Aorta (tissue), 5 donors: ENCODE measurements at regions not wholly inside any gene's neighbourhood (a gene's known extent, or its start where the extent isn't known, plus 50 kb on each side); places are given as distances from the start of the nearest gene placed in this dataset.

Experiments used
- ATAC-seq: fragments of 200-7000 bp; cut with Tn5 transposase; one replicate; pipeline ENCODE4 v1.9.1; 2022; ENCODE audit warnings: moderate library complexity; ENCODE audit not compliant: low FRiP score
- DNase-seq, 2 donors: peaks; one replicate each; pipeline ENCODE4 v3.0.0-alpha.2; 2020
- H3K27ac ChIP-seq, 2 donors: one replicate each; pipeline ENCODE4 v1.5.1; 2013; ENCODE audit warnings: low read length in 2 of 2, mild to moderate bottlenecking in 2 of 2, moderate library complexity in 2 of 2, control low read depth in 1 of 2, inconsistent platforms in 1 of 2, low read depth in 1 of 2
- H3K27me3 ChIP-seq, 2 donors: one replicate each; pipeline ENCODE4 v1.6.1; 2013; ENCODE audit warnings: control low read depth in 1 of 2, low read length in 1 of 2, mild to moderate bottlenecking in 1 of 2, moderate library complexity in 1 of 2; ENCODE audit not compliant: insufficient read depth in 2 of 2, control insufficient read depth in 1 of 2
- H3K36me3 ChIP-seq, 2 donors: one replicate each; pipeline ENCODE4 v1.6.1; 2013; ENCODE audit warnings: control low read depth in 1 of 2, low read length in 1 of 2, mild to moderate bottlenecking in 1 of 2; ENCODE audit not compliant: insufficient read depth in 2 of 2, control insufficient read depth in 1 of 2
- H3K4me1 ChIP-seq, 2 donors: one replicate each; pipeline ENCODE4 v1.6.1; 2013; ENCODE audit warnings: low read length in 2 of 2, control low read depth in 1 of 2, mild to moderate bottlenecking in 1 of 2, moderate library complexity in 1 of 2; ENCODE audit not compliant: insufficient read depth in 2 of 2, control insufficient read depth in 1 of 2
- H3K4me3 ChIP-seq, 2 donors: one replicate each; pipeline ENCODE4 v1.5.1; 2013; ENCODE audit warnings: low read length in 2 of 2, control low read depth in 1 of 2, mild to moderate bottlenecking in 1 of 2
- H3K9me3 ChIP-seq: one replicate; pipeline ENCODE4 v1.6.1; 2013; ENCODE audit warnings: mild to moderate bottlenecking, low read length; ENCODE audit not compliant: control insufficient read depth
- WGBS, 2 donors: extraction: QIAGEN DNeasy Blood & Tissue Kit; methylation state at CpG; one replicate each; pipeline ENCODE4 v1.1.7; 2013; 5-methylcytosine and 5-hydroxymethylcytosine counted together
- intact Hi-C, 2 donors: fragments of 100-400 bp; cut with DNase I; formaldehyde crosslinking; loops; one replicate each; pipeline versions ENCODE4 v1.14.2 to v1.15.0; 2022
- donor health status: healthy with polysubstance abuse.
- donor health status: Bipolar disorder and iron deficiency.
- donor health status: DM: no; HTN: no; CAD: no.
- donor health status: DM: no; HTN: no; CAD: no.
- donor health status: DM: yes; HTN: yes; CAD: no.

GRCh38 chr2:78309460-78309859 lies 716.0 kb upstream of the REG3G start:
- Histone ChIP-seq H3K36me3 (no peaks in the 10 kb centered on the region), H3K27ac (no peak overlapping the region), H3K4me3 (no peak overlapping the region), H3K9me3 (no peaks in the 10 kb centered on the region), H3K4me1 (no peaks in the 10 kb centered on the region), H3K27me3 (no peaks in the 10 kb centered on the region)
- no peak for ATAC-seq
- intact Hi-C loops: no loop called here
- no peak for DNase-seq
- 42 to 57% methylated on average over 3 of the region's 3 CpGs for WGBS, 2 donors

GRCh38 chr2:78315368-78315767 lies 710.1 kb upstream of the REG3G start:
- DNase-seq: no peak
- Histone ChIP-seq H3K4me1 (no peaks in the 10 kb centered on the region), H3K4me3 (no peak overlapping the region), H3K36me3 (no peaks in the 10 kb centered on the region), H3K27ac (no peak overlapping the region), H3K27me3 (no peaks in the 10 kb centered on the region), H3K9me3 (no peaks in the 10 kb centered on the region)
- intact Hi-C loops: no loop called here
- no peak for ATAC-seq

DNA sequence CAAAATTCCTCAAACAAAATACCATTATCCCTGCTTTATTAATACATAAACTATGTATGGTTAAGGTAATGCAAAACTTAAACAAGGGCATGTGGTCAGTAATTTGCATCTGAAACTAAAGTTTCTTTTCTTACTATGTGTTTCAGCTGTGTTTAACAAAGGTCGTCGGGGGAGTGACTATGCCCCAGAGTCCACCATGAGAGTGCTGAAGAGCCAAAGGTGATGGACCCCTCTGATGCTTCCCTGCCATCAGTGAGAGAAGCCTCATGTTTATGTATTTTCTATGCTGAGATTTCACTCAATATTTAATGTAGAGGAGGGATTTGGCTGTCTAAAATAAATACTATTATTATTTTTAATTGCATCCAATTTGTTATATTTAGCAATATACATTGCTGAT lies 707.2 kb upstream of the REG3G start:
- H3K36me3 ChIP-seq: no peaks in the 10 kb centered on the region
- intact Hi-C loops: no loop called here
- WGBS, 2 donors: 62 to 73% methylated on average over 2 of the region's 2 CpGs
- H3K4me3 ChIP-seq: no peak overlapping the region
- H3K9me3 ChIP-seq: no peaks in the 10 kb centered on the region
- no peak overlapping the region for H3K27ac ChIP-seq
- H3K27me3 ChIP-seq: no peaks in the 10 kb centered on the region
- DNase-seq (no peak), ATAC-seq (no peak)
- no peaks in the 10 kb centered on the region for H3K4me1 ChIP-seq

DNA sequence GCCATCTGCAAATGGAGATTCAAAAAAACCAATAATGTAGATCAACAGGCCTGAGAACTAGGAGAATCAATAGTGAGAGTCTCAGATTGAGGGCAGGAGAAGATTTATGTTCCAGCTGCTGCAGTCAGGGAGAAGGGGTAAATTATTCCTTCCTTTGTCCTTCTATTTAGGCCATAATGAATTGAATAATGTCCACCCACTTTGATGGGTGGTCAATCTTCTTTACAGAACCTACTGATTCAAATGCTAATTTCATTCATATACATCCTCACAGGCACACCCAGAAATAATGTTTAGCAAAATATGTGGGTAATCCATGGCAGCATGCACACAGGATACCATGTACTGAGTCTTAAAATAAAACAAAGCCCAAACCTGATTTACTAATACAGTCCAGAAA lies 695.3 kb upstream of the REG3G start:
- no peak overlapping the region for H3K4me3 ChIP-seq
- H3K27ac ChIP-seq: no peak overlapping the region
- ATAC-seq: no peak
- no peaks in the 10 kb centered on the region for H3K9me3 ChIP-seq
- intact Hi-C loops: no loop called here
- no peaks in the 10 kb centered on the region for H3K27me3 ChIP-seq
- H3K36me3 ChIP-seq: no peaks in the 10 kb centered on the region
- no peaks in the 10 kb centered on the region for H3K4me1 ChIP-seq
- no peak for DNase-seq

DNA sequence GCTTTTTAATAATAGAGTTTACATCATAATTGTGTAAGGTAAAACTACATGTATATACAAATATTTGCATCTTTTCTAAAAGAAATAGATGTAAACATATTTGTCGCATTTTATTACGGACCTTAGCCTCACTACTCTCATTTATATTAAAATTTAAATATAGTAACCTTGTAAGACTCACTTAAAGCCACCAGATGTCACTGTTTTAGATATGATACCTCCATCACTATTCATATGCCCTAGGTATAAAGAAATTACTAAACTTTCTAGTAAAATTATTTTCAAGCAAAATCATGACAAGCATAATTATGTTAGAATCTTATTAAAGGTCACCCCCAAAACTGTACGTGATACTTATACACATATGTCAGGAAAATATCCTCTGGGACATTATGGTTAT lies 674.3 kb upstream of the REG3G start:
- Histone ChIP-seq H3K9me3 (no peaks in the 10 kb centered on the region), H3K36me3 (no peaks in the 10 kb centered on the region), H3K27ac (no peak overlapping the region), H3K27me3 (no peaks in the 10 kb centered on the region), H3K4me3 (no peak overlapping the region), H3K4me1 (no peaks in the 10 kb centered on the region)
- no peak for ATAC-seq
- intact Hi-C loops: no loop called here
- DNase-seq: no peak
- WGBS, 2 donors: 48 to 49% methylated on average over 3 of the region's 3 CpGs

- no peak overlapping the region for H3K4me3 ChIP-seq
- H3K36me3 ChIP-seq: no peaks in the 10 kb centered on the region
- no peaks in the 10 kb centered on the region for H3K27me3 ChIP-seq
- no peak for ATAC-seq
- DNase-seq: no peak
- WGBS, 2 donors: 74 to 88% methylated on average over 1 of the region's 1 CpG
- intact Hi-C loops: no loop called here
- no peaks in the 10 kb centered on the region for H3K9me3 ChIP-seq
- no peaks in the 10 kb centered on the region for H3K4me1 ChIP-seq
- no peak overlapping the region for H3K27ac ChIP-seq
These were observed 672.3 kb upstream of the REG3G start for GRCh38 chr2:78353168-78353567.

- Histone ChIP-seq H3K36me3 (no peaks in the 10 kb centered on the region), H3K27ac (no peak overlapping the region), H3K4me1 (no peaks in the 10 kb centered on the region), H3K27me3 (no peaks in the 10 kb centered on the region), H3K4me3 (no peak overlapping the region), H3K9me3 (no peaks in the 10 kb centered on the region)
- DNase-seq: no peak
- WGBS, 2 donors: 63 to 72% methylated on average over 2 of the region's 2 CpGs
- intact Hi-C loops: no loop called here
- no peak for ATAC-seq
These were observed 669.5 kb upstream of the REG3G start for GRCh38 chr2:78355967-78356366.

- no peak overlapping the region for H3K27ac ChIP-seq
- 63 to 65% methylated on average over 2 of the region's 2 CpGs for WGBS, 2 donors
- no peak for ATAC-seq
These were observed 641.9 kb upstream of the REG3G start for GRCh38 chr2:78383576-78383975.

DNA sequence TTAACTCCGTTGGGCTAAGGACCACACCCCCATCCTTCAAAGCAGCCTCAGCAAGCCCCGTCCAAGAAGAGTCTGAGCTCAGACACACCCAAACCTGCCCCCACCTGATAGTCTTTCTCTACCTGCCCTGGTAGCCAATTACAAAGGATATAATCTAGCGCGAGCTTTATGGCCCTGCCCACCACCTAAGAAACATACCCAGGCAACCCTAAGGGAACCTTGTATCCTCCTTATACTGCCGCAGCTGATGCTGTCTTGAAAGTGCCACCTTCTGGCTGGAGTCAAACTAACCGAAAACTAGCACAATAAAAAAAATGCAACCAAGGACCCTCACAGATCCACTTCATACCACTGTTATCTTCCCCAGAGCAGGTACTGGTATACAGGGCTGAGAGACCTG lies 628.3 kb upstream of the REG3G start:
- WGBS, 2 donors: 88 to 94% methylated on average over 6 of the region's 6 CpGs

More at GRCh38 chr2:78383576-78383975, 641.9 kb upstream of the REG3G start:
- Histone ChIP-seq H3K4me1 (no peaks in the 10 kb centered on the region), H3K36me3 (no peaks in the 10 kb centered on the region), H3K9me3 (no peaks in the 10 kb centered on the region), H3K27me3 (no peaks in the 10 kb centered on the region), H3K4me3 (no peak overlapping the region)
- no peak for DNase-seq
- intact Hi-C loops: no loop called here

More for the DNA sequence above, 628.3 kb upstream of the REG3G start:
- H3K27me3 ChIP-seq: no peaks in the 10 kb centered on the region
- DNase-seq (no peak), ATAC-seq (no peak)
- no peaks in the 10 kb centered on the region for H3K36me3 ChIP-seq
- intact Hi-C loops: no loop called here
- no peak overlapping the region for H3K27ac ChIP-seq
- no peaks in the 10 kb centered on the region for H3K9me3 ChIP-seq
- no peaks in the 10 kb centered on the region for H3K4me1 ChIP-seq
- no peak overlapping the region for H3K4me3 ChIP-seq
